IMR-90 (cell line): ENCODE measurements at regions not wholly inside any gene's neighbourhood (a gene's known extent, or its start where the extent isn't known, plus 50 kb on each side); places are given as distances from the start of the nearest gene placed in this dataset.

Experiments
- ATAC-seq: fragments of 200-7000 bp; cut with Tn5 transposase; 2 replicates; pipeline ENCODE4 v1.9.1; 2020; ENCODE audit warnings: low read depth, mild to moderate bottlenecking, moderate library complexity
- BruUV-seq: library from RNA; stranded (reverse); fragments of 400-500 nt; replicated peaks from 2 replicates; lab custom pipeline; 2021; lab: Mats Ljungman, UMichigan
- CTCF ChIA-PET: fragments of 300-600 bp; formaldehyde crosslinking; extraction: SDS; loops from one replicate; lab custom pipeline; 2021; ENCODE audit warnings: antibody characterized with exemption; lab: Yijun Ruan, JAX
- POLR2A ChIA-PET: fragments of 300-600 bp; sonication (Branson Sonifier 250); formaldehyde crosslinking; loops from one replicate; lab custom pipeline; 2022; ENCODE audit warnings: antibody characterized with exemption; ENCODE audit not compliant: unreplicated experiment; lab: Charles Lee
- DNase-seq: peaks from one replicate; pipeline ENCODE4 v3.0.0; 2013
- H2AFZ ChIP-seq: replicated peaks from 2 replicates; pipeline ENCODE3; 2013; ENCODE audit warnings: low read length, mild to moderate bottlenecking; ENCODE audit not compliant: poor library complexity
- H2AK5ac ChIP-seq: 2 replicates; pipeline ENCODE4 v1.6.1; 2013; ENCODE audit warnings: low read depth, low read length, inconsistent platforms
- H2AK9ac ChIP-seq: replicated peaks from 2 replicates; pipeline ENCODE3; 2013; ENCODE audit warnings: mild to moderate bottlenecking, low read depth, low read length, moderate library complexity; ENCODE audit not compliant: poor library complexity
- H2BK120ac ChIP-seq: 2 replicates; pipeline ENCODE4 v1.6.1; 2013; ENCODE audit warnings: low read depth, low read length, inconsistent platforms
- H2BK15ac ChIP-seq: 3 replicates; pipeline ENCODE4 v1.6.1; 2013; ENCODE audit warnings: low read depth, low read length, inconsistent platforms
- H2BK20ac ChIP-seq: 2 replicates; pipeline ENCODE4 v1.6.1; 2013; ENCODE audit warnings: low read depth, mild to moderate bottlenecking, inconsistent platforms, low read length, moderate library complexity
- H2BK5ac ChIP-seq: 2 replicates; pipeline ENCODE4 v1.6.1; 2013; ENCODE audit warnings: mild to moderate bottlenecking, low read depth, low read length, inconsistent platforms; ENCODE audit not compliant: poor library complexity, severe bottlenecking
- H3K14ac ChIP-seq: replicated peaks from 2 replicates; pipeline ENCODE4 v1.6.1; 2013; ENCODE audit warnings: low read depth, low read length, inconsistent platforms
- H3K18ac ChIP-seq: 2 replicates; pipeline ENCODE4 v1.6.1; 2013; ENCODE audit warnings: low read depth, low read length, control low read depth
- H3K23ac ChIP-seq: 2 replicates; pipeline ENCODE4 v1.6.1; 2013; ENCODE audit warnings: low read depth, low read length, inconsistent platforms
- H3K27ac ChIP-seq: 2 replicates; pipeline ENCODE4 v1.5.1; 2013; ENCODE audit warnings: mild to moderate bottlenecking, control low read depth, low read length; ENCODE audit not compliant: insufficient read depth
- H3K27me3 ChIP-seq: 2 replicates; pipeline ENCODE4 v1.6.1; 2013; ENCODE audit warnings: low read length; ENCODE audit not compliant: control insufficient read depth, insufficient read depth
- H3K36me3 ChIP-seq: 2 replicates; pipeline ENCODE4 v1.6.1; 2013; ENCODE audit warnings: low read length, mixed read lengths; ENCODE audit not compliant: control insufficient read depth, insufficient read depth
- H3K4ac ChIP-seq: 2 replicates; pipeline ENCODE4 v1.6.1; 2013; ENCODE audit warnings: low read depth, low read length, inconsistent platforms
- H3K4me1 ChIP-seq: 2 replicates; pipeline ENCODE4 v1.6.1; 2013; ENCODE audit warnings: low read length, mixed read lengths; ENCODE audit not compliant: control insufficient read depth, insufficient read depth
- H3K4me2 ChIP-seq: 2 replicates; pipeline ENCODE4 v1.6.1; 2013; ENCODE audit warnings: low read depth, mild to moderate bottlenecking, control low read depth, low read length, moderate library complexity
- H3K4me3 ChIP-seq: 2 replicates; pipeline ENCODE4 v1.5.1; 2013; ENCODE audit warnings: low read depth, mild to moderate bottlenecking, control low read depth, low read length, moderate library complexity; ENCODE audit not compliant: insufficient read depth
- H3K56ac ChIP-seq: 2 replicates; pipeline ENCODE4 v1.6.1; 2013; ENCODE audit warnings: low read length, inconsistent platforms; ENCODE audit not compliant: insufficient read depth; ENCODE audit errors: extremely low read depth
- H3K79me1 ChIP-seq, 2 experiments: 2 replicates each; pipeline ENCODE4 v1.6.1; 2013; ENCODE audit warnings: low read length in 2 of 2, inconsistent platforms in 1 of 2, low read depth in 1 of 2
- H3K9ac ChIP-seq: 2 replicates; pipeline ENCODE4 v1.6.1; 2013; ENCODE audit warnings: low read depth, low read length, control low read depth
- H3K9me1 ChIP-seq: 2 replicates; pipeline ENCODE4 v1.6.1; 2013; ENCODE audit warnings: low read length, inconsistent platforms; ENCODE audit not compliant: insufficient read depth
- H3K9me3 ChIP-seq: 2 replicates; pipeline ENCODE4 v1.6.1; 2013; ENCODE audit warnings: low read length; ENCODE audit not compliant: control insufficient read depth, insufficient read depth
- H4K20me1 ChIP-seq: 2 replicates; pipeline ENCODE4 v1.6.1; 2013; ENCODE audit warnings: low read length, inconsistent platforms; ENCODE audit not compliant: insufficient read depth
- H4K5ac ChIP-seq: 2 replicates; pipeline ENCODE4 v1.6.1; 2013; ENCODE audit warnings: mild to moderate bottlenecking, low read depth, low read length, control low read depth
- H4K8ac ChIP-seq, 2 experiments: 2 replicates each; pipeline ENCODE4 v1.6.1; 2013; ENCODE audit warnings: low read depth in 2 of 2, low read length in 2 of 2, control low read depth in 1 of 2, inconsistent platforms in 1 of 2
- H4K91ac ChIP-seq: 2 replicates; pipeline ENCODE4 v1.6.1; 2013; ENCODE audit warnings: low read depth, low read length, inconsistent platforms; ENCODE audit not compliant: insufficient read depth
- BHLHE40 ChIP-seq: fragments of 150-350 bp; IDR thresholded peaks from 2 replicates; pipeline ENCODE4 v1.6.1; 2016; ENCODE audit warnings: mild to moderate bottlenecking, low read depth, low read length
- CEBPB ChIP-seq: IDR thresholded peaks from 2 replicates; pipeline ENCODE4 v1.6.1; 2012; ENCODE audit warnings: low read depth, low read length, improper control_type of control experiment
- CTCF ChIP-seq: conservative IDR thresholded peaks from 2 replicates; pipeline ENCODE4 v1.5.1; 2012; ENCODE audit warnings: mild to moderate bottlenecking, low read depth, low read length, improper control_type of control experiment
- ELK1 ChIP-seq: fragments of 150-350 bp; IDR thresholded peaks from 2 replicates; pipeline ENCODE4 v1.6.1; 2016; ENCODE audit warnings: low read depth, mild to moderate bottlenecking, low read length, moderate library complexity, borderline replicate concordance
- FOS ChIP-seq: fragments of 150-350 bp; IDR thresholded peaks from 2 replicates; pipeline ENCODE4 v1.6.1; 2016; ENCODE audit warnings: low read depth, low read length
- MAFK ChIP-seq: IDR thresholded peaks from 2 replicates; pipeline ENCODE4 v1.6.1; 2012; ENCODE audit warnings: low read depth, low read length, improper control_type of control experiment
- MAZ ChIP-seq: IDR thresholded peaks from 2 replicates; pipeline ENCODE4 v1.6.1; 2012; ENCODE audit warnings: low read depth, mild to moderate bottlenecking, low read length, improper control_type of control experiment, moderate library complexity, borderline replicate concordance
- MXI1 ChIP-seq: IDR thresholded peaks from 2 replicates; pipeline ENCODE4 v1.6.1; 2012; ENCODE audit warnings: low read depth, mild to moderate bottlenecking, low read length, moderate library complexity, borderline replicate concordance
- NFE2L2 ChIP-seq: fragments of 150-350 bp; IDR thresholded peaks from 2 replicates; pipeline ENCODE4 v1.6.1; 2016; ENCODE audit warnings: low read depth, mild to moderate bottlenecking, low read length
- RAD21 ChIP-seq: IDR thresholded peaks from 2 replicates; pipeline ENCODE4 v1.6.1; 2012; ENCODE audit warnings: low read length, improper control_type of control experiment
- RCOR1 ChIP-seq: IDR thresholded peaks from 2 replicates; pipeline ENCODE4 v1.6.1; 2012; ENCODE audit warnings: mild to moderate bottlenecking, low read length, improper control_type of control experiment; ENCODE audit not compliant: insufficient replicate concordance
- RFX5 ChIP-seq: IDR thresholded peaks from 2 replicates; pipeline ENCODE4 v1.8.0; 2012; ENCODE audit warnings: low read depth, mild to moderate bottlenecking, low read length, moderate library complexity
- SMC3 ChIP-seq: fragments of 150-350 bp; IDR thresholded peaks from 2 replicates; pipeline ENCODE4 v1.6.1; 2016; ENCODE audit warnings: low read depth, mild to moderate bottlenecking, antibody characterized with exemption, low read length, moderate library complexity
- USF2 ChIP-seq: fragments of 150-350 bp; IDR thresholded peaks from 2 replicates; pipeline ENCODE4 v1.6.1; 2017; ENCODE audit warnings: mild to moderate bottlenecking, antibody characterized with exemption, low read length, low read depth
- WGBS, 2 experiments: methylation state at CpG; one replicate each; pipeline versions ENCODE4 v1.1.5 to v1.1.7; 2013; ENCODE audit warnings: missing lambda C conversion rate in 2 of 2; ENCODE audit not compliant: insufficient read length in 1 of 2; ENCODE audit errors: extremely low coverage in 2 of 2; 5-methylcytosine and 5-hydroxymethylcytosine counted together
- dilution Hi-C: fragments of 300-500 bp; cut with HindIII; formaldehyde crosslinking; loops from one replicate; pipeline ENCODE4 v1.14.3; 2018; ENCODE audit warnings: low sequenced_read_pairs; ENCODE audit not compliant: unreplicated experiment
- in situ Hi-C: fragments of 300-500 bp; cut with MboI; formaldehyde crosslinking; loops from 3 replicates; pipeline ENCODE4 v1.14.3; 2019; ENCODE audit warnings: low sequenced_read_pairs, inconsistent platforms, mixed read lengths
- intact Hi-C: fragments of 100-400 bp; cut with micrococcal nuclease; formaldehyde crosslinking; loops from 2 replicates; pipeline ENCODE4 v1.10.0; 2022

GRCh38 chr12:107474099-107474498 lies 211.5 kb upstream of the PWP1 start:
- POLR2A ChIA-PET: no interaction called here
- no peak overlapping the region for H3K27ac ChIP-seq
- H2AFZ ChIP-seq: no peak overlapping the region
- H3K4me2 ChIP-seq: no peak overlapping the region
- dilution Hi-C loops (no loop called here), intact Hi-C loops (no loop called here), in situ Hi-C loops (no loop called here)
- H2BK5ac ChIP-seq: no peak overlapping the region
- no peak overlapping the region for H3K23ac ChIP-seq
- H3K9me3 ChIP-seq: no peaks in the 10 kb centered on the region
- H4K8ac ChIP-seq: no peak overlapping the region
- H4K5ac ChIP-seq: no peak overlapping the region
- H3K18ac ChIP-seq: no peak overlapping the region
- no peaks in the 10 kb centered on the region for H3K79me1 ChIP-seq
- no peak overlapping the region for H3K56ac ChIP-seq
- no peak overlapping the region for H2AK5ac ChIP-seq
- DNase-seq: no peak
- H3K27me3 ChIP-seq: peaks cover 2% of the 10 kb centered on the region
- 14% methylated on average over 1 of the region's 9 CpGs; no CpG with 5 or more reads in 1 of the 2 experiments for WGBS, 2 experiments
- H4K20me1 ChIP-seq: no peaks in the 10 kb centered on the region
- TF ChIP-seq RCOR1: no peak
- no peak for TF ChIP-seq FOS
- TF ChIP-seq ELK1: no peak
- no peak for TF ChIP-seq MAFK
- TF ChIP-seq CEBPB: no peak
- TF ChIP-seq SMC3: no peak
- no peak for TF ChIP-seq USF2
- no peak for TF ChIP-seq RAD21
- TF ChIP-seq MXI1: no peak
- no peak for TF ChIP-seq NFE2L2
- TF ChIP-seq CTCF: no peak
- TF ChIP-seq MAZ: no peak
- no peak for TF ChIP-seq BHLHE40
- no peak for TF ChIP-seq RFX5
- H3K9ac ChIP-seq: no peak overlapping the region
- no peak for ATAC-seq
- no peaks in the 10 kb centered on the region for H3K9me1 ChIP-seq
- no peak overlapping the region for H4K91ac ChIP-seq
- H2BK120ac ChIP-seq: no peak overlapping the region
- H3K14ac ChIP-seq: no peak overlapping the region
- H3K36me3 ChIP-seq: no peaks in the 10 kb centered on the region
- no peak overlapping the region for H2BK15ac ChIP-seq
- no peaks in the 10 kb centered on the region for H3K4me1 ChIP-seq
- no peak overlapping the region for H2BK20ac ChIP-seq
- CTCF ChIA-PET: no interaction called here
- BruUV-seq: no TSS peak
- H3K4ac ChIP-seq: no peak overlapping the region
- no peak overlapping the region for H2AK9ac ChIP-seq
- no peak overlapping the region for H3K4me3 ChIP-seq
